ENCODE measurements at regions not wholly inside any gene's neighbourhood (a gene's known extent, or its start where the extent isn't known, plus 50 kb on each side); places are given as distances from the start of the nearest gene placed in this dataset.
"Not testable (repeated sequence)": the region's sequence is repeated elsewhere in the genome, so short reads cannot be mapped to it uniquely, and the experiment has no call there.

GRCh38 chr3:20975188-20975651 lies 775.8 kb downstream of the ZNF385D start:
- no peak overlapping the region for H3K27ac Mint-ChIP-seq
- TF ChIP-seq CTCF (IDR thresholded peaks at IDR 0.05; ENCODE audit: unreplicated experiment in 3 of 3): no peak
- H3K4me1 Mint-ChIP-seq: no peaks in the 10 kb centered on the region
- H3K9me3 Mint-ChIP-seq: peaks cover 3% of the 10 kb centered on the region
- no peaks in the 10 kb centered on the region for H3K27me3 Mint-ChIP-seq (ENCODE audit: low read depth)
- H3K36me3 Mint-ChIP-seq (ENCODE audit: low read depth): peaks cover 4% of the 10 kb centered on the region
- no peak overlapping the region for H3K4me3 Mint-ChIP-seq

GRCh38 chr3:20974396-20974795 lies 776.6 kb downstream of the ZNF385D start:
- TF ChIP-seq CTCF (IDR thresholded peaks at IDR 0.05; ENCODE audit: unreplicated experiment in 3 of 3): no peak
- Mint-ChIP-seq H3K9me3 (peaks cover 3% of the 10 kb centered on the region), H3K27me3 (ENCODE audit: low read depth) (no peaks in the 10 kb centered on the region), H3K4me3 (no peak overlapping the region), H3K36me3 (ENCODE audit: low read depth) (peaks cover 4% of the 10 kb centered on the region), H3K4me1 (no peaks in the 10 kb centered on the region), H3K27ac (no peak overlapping the region)

- not testable (repeated sequence) for H3K27ac Mint-ChIP-seq; H3K4me1 Mint-ChIP-seq; H3K27me3 Mint-ChIP-seq (ENCODE audit: low read depth); H3K4me3 Mint-ChIP-seq; H3K36me3 Mint-ChIP-seq (ENCODE audit: low read depth); H3K9me3 Mint-ChIP-seq
Observed at GRCh38 chr3:20970807-20971206, 780.2 kb downstream of the ZNF385D start.

- H3K4me1 Mint-ChIP-seq; H3K9me3 Mint-ChIP-seq; H3K4me3 Mint-ChIP-seq; H3K27me3 Mint-ChIP-seq (ENCODE audit: low read depth); H3K27ac Mint-ChIP-seq; H3K36me3 Mint-ChIP-seq (ENCODE audit: low read depth): not testable (repeated sequence)
Observed at GRCh38 chr3:20967485-20967884, 781.5 kb upstream of the SGO1 start.

- H3K36me3 Mint-ChIP-seq (ENCODE audit: low read depth): no peaks in the 10 kb centered on the region
- no peaks in the 10 kb centered on the region for H3K27me3 Mint-ChIP-seq (ENCODE audit: low read depth)
- no peak overlapping the region for H3K27ac Mint-ChIP-seq
- peaks cover 4% of the 10 kb centered on the region for H3K9me3 Mint-ChIP-seq
- no peak for TF ChIP-seq CTCF (IDR thresholded peaks at IDR 0.05; ENCODE audit: unreplicated experiment in 3 of 3)
- H3K4me1 Mint-ChIP-seq: no peaks in the 10 kb centered on the region
- no peak overlapping the region for H3K4me3 Mint-ChIP-seq
Observed at GRCh38 chr3:20958161-20958560, 772.2 kb upstream of the SGO1 start.

- H3K4me3 Mint-ChIP-seq: no peak overlapping the region
- H3K36me3 Mint-ChIP-seq (ENCODE audit: low read depth): no peaks in the 10 kb centered on the region
- no peak overlapping the region for H3K27ac Mint-ChIP-seq
- H3K27me3 Mint-ChIP-seq (ENCODE audit: low read depth): no peaks in the 10 kb centered on the region
- TF ChIP-seq CTCF (IDR thresholded peaks at IDR 0.05; ENCODE audit: unreplicated experiment in 3 of 3): no peak
- peaks cover 15% of the 10 kb centered on the region for H3K9me3 Mint-ChIP-seq
- H3K4me1 Mint-ChIP-seq: no peaks in the 10 kb centered on the region
Observed at GRCh38 chr3:20945892-20946291, 759.9 kb upstream of the SGO1 start.

GRCh38 chr3:20935791-20936190 lies 749.8 kb upstream of the SGO1 start:
- Mint-ChIP-seq H3K4me1 (no peaks in the 10 kb centered on the region), H3K27me3 (ENCODE audit: low read depth) (peaks cover 4% of the 10 kb centered on the region), H3K27ac (peak overlapping the region in 1 of 3 experiments; percentile 22), H3K9me3 (no peaks in the 10 kb centered on the region), H3K36me3 (ENCODE audit: low read depth) (no peaks in the 10 kb centered on the region), H3K4me3 (no peak overlapping the region)
- no peak for TF ChIP-seq CTCF (IDR thresholded peaks at IDR 0.05; ENCODE audit: unreplicated experiment in 3 of 3)

All from nephron (organoid).